KMS-11 (cell line): ENCODE measurements at regions not wholly inside any gene's neighbourhood (a gene's known extent, or its start where the extent isn't known, plus 50 kb on each side); places are given as distances from the start of the nearest gene placed in this dataset.

Experiments used
- H2AFZ ChIP-seq: fragments of 200-600 bp; sonication (generic); 2 replicates; pipeline ENCODE4 v1.6.1; 2016; ENCODE audit warnings: antibody characterized with exemption, mixed run types, low read depth
- H3K27ac ChIP-seq: fragments of 200-600 bp; sonication (generic); 2 replicates; pipeline ENCODE4 v1.6.1; 2016; ENCODE audit warnings: mild to moderate bottlenecking, mixed run types
- H3K27me3 ChIP-seq: fragments of 200-600 bp; sonication (generic); 2 replicates; pipeline ENCODE4 v1.6.1; 2017; ENCODE audit warnings: mild to moderate bottlenecking, low read depth, mixed run types, moderate library complexity; ENCODE audit not compliant: insufficient read depth
- H3K36me3 ChIP-seq: fragments of 200-600 bp; sonication (generic); 2 replicates; pipeline ENCODE4 v1.6.1; 2017; ENCODE audit warnings: mild to moderate bottlenecking, mixed run types; ENCODE audit not compliant: insufficient read depth
- H3K4me1 ChIP-seq: fragments of 200-600 bp; sonication (generic); 2 replicates; pipeline ENCODE4 v1.6.1; 2016; ENCODE audit warnings: mild to moderate bottlenecking, low read depth, mixed run types; ENCODE audit not compliant: poor library complexity, severe bottlenecking
- H3K4me2 ChIP-seq: fragments of 200-600 bp; sonication (generic); 2 replicates; pipeline ENCODE4 v1.7.0; 2016; ENCODE audit warnings: mild to moderate bottlenecking, mixed run types
- H3K4me3 ChIP-seq: fragments of 200-600 bp; sonication (generic); IDR thresholded peaks from 2 replicates; pipeline ENCODE4 v1.6.1; 2017; ENCODE audit warnings: low read depth, low read length, mixed read lengths; ENCODE audit not compliant: insufficient read depth
- H3K79me2 ChIP-seq: fragments of 200-600 bp; sonication (generic); 2 replicates; pipeline ENCODE4 v1.6.1; 2016; ENCODE audit warnings: low read depth, mixed run types; ENCODE audit not compliant: insufficient read depth
- H3K9ac ChIP-seq: fragments of 200-600 bp; sonication (generic); 2 replicates; pipeline ENCODE4 v1.6.1; 2016; ENCODE audit warnings: mild to moderate bottlenecking, mixed run types
- H4K20me1 ChIP-seq: fragments of 200-600 bp; sonication (generic); 2 replicates; pipeline ENCODE4 v1.6.1; 2016; ENCODE audit warnings: mild to moderate bottlenecking, mixed run types; ENCODE audit not compliant: insufficient read depth
- TF ChIP-seq, protein P1 (sequence below): fragments of 200-600 bp; sonication (generic); conservative IDR thresholded peaks from 2 replicates; pipeline ENCODE4 v1.6.1; 2017; ENCODE audit warnings: low read depth, mild to moderate bottlenecking, antibody characterized with exemption, low read length, moderate library complexity, mixed read lengths

GRCh38 chr2:160931531-160931930, 228.7 kb upstream of the TANK start:
- Histone ChIP-seq H3K4me1 (peaks cover 49% of the 10 kb centered on the region), H4K20me1 (no peaks in the 10 kb centered on the region), H3K27me3 (no peaks in the 10 kb centered on the region), H3K4me3 (no peak overlapping the region), H3K36me3 (no peaks in the 10 kb centered on the region), H2AFZ (no peak overlapping the region), H3K4me2 (no peak overlapping the region), H3K79me2 (no peaks in the 10 kb centered on the region), H3K9ac (no peak overlapping the region), H3K27ac (no peak overlapping the region)
- TF ChIP-seq, protein P1, sequence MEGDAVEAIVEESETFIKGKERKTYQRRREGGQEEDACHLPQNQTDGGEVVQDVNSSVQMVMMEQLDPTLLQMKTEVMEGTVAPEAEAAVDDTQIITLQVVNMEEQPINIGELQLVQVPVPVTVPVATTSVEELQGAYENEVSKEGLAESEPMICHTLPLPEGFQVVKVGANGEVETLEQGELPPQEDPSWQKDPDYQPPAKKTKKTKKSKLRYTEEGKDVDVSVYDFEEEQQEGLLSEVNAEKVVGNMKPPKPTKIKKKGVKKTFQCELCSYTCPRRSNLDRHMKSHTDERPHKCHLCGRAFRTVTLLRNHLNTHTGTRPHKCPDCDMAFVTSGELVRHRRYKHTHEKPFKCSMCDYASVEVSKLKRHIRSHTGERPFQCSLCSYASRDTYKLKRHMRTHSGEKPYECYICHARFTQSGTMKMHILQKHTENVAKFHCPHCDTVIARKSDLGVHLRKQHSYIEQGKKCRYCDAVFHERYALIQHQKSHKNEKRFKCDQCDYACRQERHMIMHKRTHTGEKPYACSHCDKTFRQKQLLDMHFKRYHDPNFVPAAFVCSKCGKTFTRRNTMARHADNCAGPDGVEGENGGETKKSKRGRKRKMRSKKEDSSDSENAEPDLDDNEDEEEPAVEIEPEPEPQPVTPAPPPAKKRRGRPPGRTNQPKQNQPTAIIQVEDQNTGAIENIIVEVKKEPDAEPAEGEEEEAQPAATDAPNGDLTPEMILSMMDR, result no peak

DNA sequence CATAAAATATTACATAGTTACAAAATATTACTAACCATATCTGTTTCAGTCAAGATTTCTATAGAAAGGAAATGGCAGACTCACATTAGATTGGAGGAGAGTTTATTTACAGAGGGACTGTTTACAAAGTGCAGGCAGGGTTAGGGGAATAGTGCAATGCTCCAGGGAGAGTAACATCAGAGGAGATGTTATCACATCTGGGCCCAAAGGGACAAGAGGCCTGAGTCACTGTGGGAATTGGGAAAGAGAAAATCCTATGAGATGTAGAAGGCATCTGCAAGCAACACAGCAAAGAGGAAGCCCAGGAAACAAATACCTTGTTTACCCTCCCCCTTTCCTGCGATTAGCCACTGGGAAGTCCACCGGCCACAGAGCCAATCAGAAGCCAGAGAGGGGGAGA, 227.3 kb upstream of the TANK start:
- TF ChIP-seq, protein P1, result no peak
- H3K27ac ChIP-seq, result no peak overlapping the region
- no peaks in the 10 kb centered on the region for H3K36me3 ChIP-seq
- H4K20me1 ChIP-seq, result no peaks in the 10 kb centered on the region
- H3K9ac ChIP-seq, result no peak overlapping the region
- H3K4me3 ChIP-seq, result no peak overlapping the region
- peaks cover 47% of the 10 kb centered on the region for H3K4me1 ChIP-seq
- no peak overlapping the region for H2AFZ ChIP-seq
- no peak overlapping the region for H3K4me2 ChIP-seq
- no peaks in the 10 kb centered on the region for H3K79me2 ChIP-seq
- H3K27me3 ChIP-seq, result no peaks in the 10 kb centered on the region

DNA sequence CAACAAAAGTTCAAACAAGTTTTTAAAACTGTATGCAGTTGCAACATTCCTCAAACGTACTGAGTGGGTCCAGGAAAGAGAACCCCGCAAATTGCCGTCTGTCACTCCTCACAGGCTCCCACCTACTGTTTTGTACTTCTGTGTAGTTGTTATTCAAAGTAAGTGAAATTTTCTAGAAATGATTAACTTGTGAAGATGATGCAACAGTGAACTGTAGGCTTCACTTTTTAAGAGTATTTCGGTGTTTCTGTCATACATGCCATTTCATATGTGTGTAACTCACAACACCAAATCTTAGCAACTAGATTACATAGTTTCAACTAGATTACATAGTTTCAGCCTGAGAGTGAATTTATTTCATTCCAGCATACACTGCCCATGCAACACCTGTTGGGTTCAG, 226.0 kb upstream of the TANK start:
- Histone ChIP-seq H3K4me1 (peaks cover 37% of the 10 kb centered on the region), H3K36me3 (no peaks in the 10 kb centered on the region), H3K27me3 (no peaks in the 10 kb centered on the region), H2AFZ (no peak overlapping the region), H3K4me2 (peak overlapping the region; percentile 49; the same call in 1 of the 2 replicates), H3K4me3 (no peak overlapping the region), H3K79me2 (no peaks in the 10 kb centered on the region), H3K9ac (no peak overlapping the region), H4K20me1 (no peaks in the 10 kb centered on the region), H3K27ac (no peak overlapping the region)
- TF ChIP-seq, protein P1, result no peak

GRCh38 chr2:160934991-160935390, 225.2 kb upstream of the TANK start:
- Histone ChIP-seq H3K27ac (no peak overlapping the region; the same call in 1 of the 2 replicates), H2AFZ (no peak overlapping the region), H3K79me2 (no peaks in the 10 kb centered on the region), H4K20me1 (no peaks in the 10 kb centered on the region), H3K4me3 (no peak overlapping the region), H3K9ac (no peak overlapping the region), H3K4me1 (peaks cover 37% of the 10 kb centered on the region), H3K4me2 (peak overlapping the region; percentile 49), H3K36me3 (no peaks in the 10 kb centered on the region), H3K27me3 (no peaks in the 10 kb centered on the region)
- TF ChIP-seq, protein P1, result no peak
